Transverse colon (tissue), 4 donors: ENCODE measurements at regions not wholly inside any gene's neighbourhood (a gene's known extent, or its start where the extent isn't known, plus 50 kb on each side); places are given as distances from the start of the nearest gene placed in this dataset.

Source experiments
- CTCF ChIP-seq, 5 experiments: fragments of 200-600 bp in 3 of 5; fragments of 450-650 bp in 2 of 5; sonication (generic) in 3 of 5; IDR thresholded peaks; 1 replicate in 2 of 5; 2 replicates in 3 of 5; pipeline ENCODE4 v1.5.1; 2016 to 2017; ENCODE audit warnings: antibody characterized with exemption in 5 of 5, inconsistent platforms in 3 of 5, mild to moderate bottlenecking in 2 of 5, moderate library complexity in 1 of 5
- EP300 ChIP-seq: sonication (generic); formaldehyde crosslinking; IDR thresholded peaks from one replicate; pipeline ENCODE4 v1.6.1; 2017; ENCODE audit warnings: antibody characterized with exemption, low read depth
- POLR2AphosphoS5 ChIP-seq, 3 donors: sonication (generic); formaldehyde crosslinking; IDR thresholded peaks; one replicate each; pipeline ENCODE4 v1.6.1; 2016; ENCODE audit warnings: antibody characterized with exemption in 3 of 3

GRCh38 chr18:24841536-24841935, 381.1 kb downstream of the HRH4 start:
- TF ChIP-seq CTCF (IDR thresholded peaks at IDR 0.05) (no peak), POLR2AphosphoS5 (IDR thresholded peaks at IDR 0.05) (no peak), EP300 (no peak)
